ENCODE measurements at regions not wholly inside any gene's neighbourhood (a gene's known extent, or its start where the extent isn't known, plus 50 kb on each side); places are given as distances from the start of the nearest gene placed in this dataset.

- DNase-seq: no peak
Measured at GRCh38 chr11:134678744-134679143, 266.7 kb upstream of the B3GAT1 start.

- DNase-seq: no peak
Measured at GRCh38 chr11:134677891-134678551, 266.0 kb upstream of the B3GAT1 start.

GRCh38 chr11:134677397-134677822 lies 265.4 kb upstream of the B3GAT1 start:
- DNase-seq: no peak

- DNase-seq: no peak
Measured at GRCh38 chr11:134676516-134677287, 264.7 kb upstream of the B3GAT1 start.

GRCh38 chr11:134675983-134676382 lies 263.9 kb upstream of the B3GAT1 start:
- no peak for DNase-seq

GRCh38 chr11:134674974-134675373 lies 262.9 kb upstream of the B3GAT1 start:
- DNase-seq: no peak

GRCh38 chr11:134670961-134671370 lies 258.9 kb upstream of the B3GAT1 start:
- DNase-seq: no peak

GRCh38 chr11:134670247-134670782 lies 258.3 kb upstream of the B3GAT1 start:
- DNase-seq: no peak

- DNase-seq: no peak
Measured at GRCh38 chr11:134669796-134670195, 257.8 kb upstream of the B3GAT1 start.

GRCh38 chr11:134668796-134669195 lies 256.8 kb upstream of the B3GAT1 start:
- DNase-seq: no peak

GRCh38 chr11:134668076-134668475 lies 256.0 kb upstream of the B3GAT1 start:
- DNase-seq: no peak

GRCh38 chr11:134667505-134667904 lies 255.5 kb upstream of the B3GAT1 start:
- DNase-seq: no peak

- DNase-seq: no peak
Measured at GRCh38 chr11:134667175-134667500, 255.1 kb upstream of the B3GAT1 start.

- DNase-seq: no peak
Measured at GRCh38 chr11:134666273-134667174, 254.5 kb upstream of the B3GAT1 start.

GRCh38 chr11:134665571-134666270 lies 253.7 kb upstream of the B3GAT1 start:
- no peak for DNase-seq

GRCh38 chr11:134665188-134665535 lies 253.1 kb upstream of the B3GAT1 start:
- DNase-seq: no peak

GRCh38 chr11:134664447-134665187 lies 252.6 kb upstream of the B3GAT1 start:
- no peak for DNase-seq

- no peak for DNase-seq
Measured at GRCh38 chr11:134663506-134664313, 251.7 kb upstream of the B3GAT1 start.

GRCh38 chr11:134662629-134663360 lies 250.8 kb upstream of the B3GAT1 start:
- DNase-seq: no peak

GRCh38 chr11:134661660-134662059 lies 249.6 kb upstream of the B3GAT1 start:
- DNase-seq: no peak
